ENCODE measurements at regions not wholly inside any gene's neighbourhood (a gene's known extent, or its start where the extent isn't known, plus 50 kb on each side); places are given as distances from the start of the nearest gene placed in this dataset.

- DNase-seq = no peak
These were observed 100.8 kb upstream of the WASF3 start for GRCh38 chr13:26456650-26457049.

- DNase-seq = no peak
These were observed 100.3 kb upstream of the WASF3 start for GRCh38 chr13:26457212-26457611.

- DNase-seq = no peak
These were observed 99.2 kb upstream of the WASF3 start for GRCh38 chr13:26458196-26458749.

- no peak for DNase-seq
These were observed 98.0 kb upstream of the WASF3 start for GRCh38 chr13:26459276-26460131.

- no peak for DNase-seq
These were observed 96.8 kb upstream of the WASF3 start for GRCh38 chr13:26460648-26461047.

- DNase-seq = no peak
These were observed 94.2 kb upstream of the WASF3 start for GRCh38 chr13:26463296-26463695.

GRCh38 chr13:26463848-26464247 is 93.6 kb upstream of the WASF3 start:
- no peak for DNase-seq

GRCh38 chr13:26465514-26465913 is 92.0 kb upstream of the WASF3 start:
- DNase-seq = no peak

- no peak for DNase-seq
These were observed 91.5 kb upstream of the WASF3 start for GRCh38 chr13:26465954-26466353.

GRCh38 chr13:26468265-26468801 is 89.2 kb upstream of the WASF3 start:
- no peak for DNase-seq

GRCh38 chr13:26469602-26470001 is 87.9 kb upstream of the WASF3 start:
- no peak for DNase-seq

- no peak for DNase-seq
These were observed 85.7 kb upstream of the WASF3 start for GRCh38 chr13:26471807-26472206.

GRCh38 chr13:26473571-26474230 is 83.8 kb upstream of the WASF3 start:
- DNase-seq = no peak

- DNase-seq = no peak
These were observed 83.2 kb upstream of the WASF3 start for GRCh38 chr13:26474286-26474685.

- DNase-seq = no peak
These were observed 82.0 kb upstream of the WASF3 start for GRCh38 chr13:26475176-26476110.

- DNase-seq = peak in 1 of 5 donors; percentile 26
These were observed 81.2 kb upstream of the WASF3 start for GRCh38 chr13:26476111-26476781.

- DNase-seq = no peak
These were observed 80.7 kb upstream of the WASF3 start for GRCh38 chr13:26476782-26477142.

GRCh38 chr13:26477681-26478080 is 79.8 kb upstream of the WASF3 start:
- DNase-seq = no peak

- no peak for DNase-seq
These were observed 77.1 kb upstream of the WASF3 start for GRCh38 chr13:26480246-26480855.

- DNase-seq = peak; percentile 21 to 65 (median 51)
These were observed 74.9 kb upstream of the WASF3 start for GRCh38 chr13:26482451-26483197.

- DNase-seq = no peak
These were observed 73.9 kb upstream of the WASF3 start for GRCh38 chr13:26483546-26483945.
